Nucleus accumbens (tissue), 56 donors: ENCODE measurements at regions not wholly inside any gene's neighbourhood (a gene's known extent, or its start where the extent isn't known, plus 50 kb on each side); places are given as distances from the start of the nearest gene placed in this dataset.
"Not testable (repeated sequence)": the region's sequence is repeated elsewhere in the genome, so short reads cannot be mapped to it uniquely, and the experiment has no call there.

Source experiments
- DNase-seq, 56 donors: peaks; one replicate each; lab custom pipeline; 2025; lab: John Stamatoyannopoulos, UW

DNA sequence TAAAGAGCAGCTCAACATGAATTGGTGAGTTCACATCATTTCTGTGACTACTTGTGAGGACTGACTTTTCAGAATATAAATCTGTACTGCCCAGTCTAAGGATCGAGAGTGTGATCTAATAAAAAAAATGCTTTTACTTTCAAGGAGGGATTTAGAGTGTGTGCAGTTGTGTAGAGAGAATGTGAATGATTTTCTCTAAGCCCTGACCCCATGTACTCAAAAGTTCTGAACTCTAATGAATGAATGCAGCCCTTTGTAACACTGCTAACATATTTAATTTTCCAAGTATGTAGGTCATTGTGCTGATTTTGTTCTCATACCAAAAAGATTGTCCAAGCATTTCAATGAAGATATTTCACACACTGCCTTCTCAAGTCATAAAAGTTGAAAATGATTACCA, 92.5 kb upstream of the STOX2 start:
- DNase-seq, result no peak

GRCh38 chr4:183814461-183814860, 90.6 kb upstream of the STOX2 start:
- DNase-seq, result no peak

DNA sequence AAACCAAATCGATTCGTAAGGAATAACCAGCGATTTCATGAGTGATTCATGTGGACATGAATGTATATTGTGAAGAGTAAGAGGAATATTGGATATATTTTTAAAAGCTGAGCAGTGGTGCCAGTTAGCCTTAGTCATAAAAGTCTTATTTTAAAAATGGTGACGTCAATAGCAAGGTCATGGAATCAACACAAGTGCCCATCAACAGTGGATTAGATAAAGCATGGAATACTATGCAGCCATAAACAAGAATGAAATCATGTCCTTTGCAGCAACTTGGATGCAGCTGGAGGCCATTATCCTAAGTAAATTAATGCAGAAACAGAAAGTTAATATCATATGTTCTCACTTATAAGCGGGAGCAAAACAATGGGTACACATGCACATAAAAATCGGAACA, 89.0 kb upstream of the STOX2 start:
- no peak for DNase-seq

DNA sequence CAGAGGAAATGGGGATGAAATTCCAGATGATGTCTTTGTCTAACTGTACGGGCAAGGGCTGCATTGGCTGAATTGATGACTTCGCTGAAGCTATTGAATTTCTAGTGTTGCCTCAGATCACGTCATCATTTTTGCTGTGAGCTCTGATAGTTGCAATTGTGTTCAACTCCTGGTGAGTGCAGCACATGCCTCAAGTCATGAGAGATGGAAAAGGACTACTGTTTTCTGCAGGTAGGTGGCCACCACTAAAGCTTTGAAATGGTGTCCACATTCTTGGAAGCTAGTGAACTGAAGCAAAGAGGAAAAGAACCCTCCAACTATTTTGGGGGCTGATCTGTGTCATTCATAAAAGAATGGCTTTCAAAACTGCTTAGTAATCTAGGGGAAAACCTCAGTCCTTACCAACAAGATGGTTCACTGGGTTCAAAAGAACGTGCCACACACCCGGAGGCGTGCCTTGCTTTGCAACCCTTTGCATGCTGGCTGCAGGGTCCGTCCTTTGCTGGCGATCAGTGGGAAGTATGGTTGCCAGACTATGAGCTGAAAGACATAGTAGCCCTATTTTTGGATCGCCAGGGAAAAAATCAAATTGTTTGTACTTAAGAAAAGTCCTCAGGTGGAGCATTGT, 88.1 kb upstream of the STOX2 start:
- DNase-seq, result no peak

- not testable (repeated sequence) for DNase-seq
Observed at GRCh38 chr4:183818591-183818990, 86.5 kb upstream of the STOX2 start.

- DNase-seq, result no peak
Observed at GRCh38 chr4:183821076-183821853, 83.8 kb upstream of the STOX2 start.

GRCh38 chr4:183823434-183823833, 81.7 kb upstream of the STOX2 start:
- no peak for DNase-seq

- DNase-seq, result no peak
Observed at GRCh38 chr4:183825346-183825745, 79.8 kb upstream of the STOX2 start.

DNA sequence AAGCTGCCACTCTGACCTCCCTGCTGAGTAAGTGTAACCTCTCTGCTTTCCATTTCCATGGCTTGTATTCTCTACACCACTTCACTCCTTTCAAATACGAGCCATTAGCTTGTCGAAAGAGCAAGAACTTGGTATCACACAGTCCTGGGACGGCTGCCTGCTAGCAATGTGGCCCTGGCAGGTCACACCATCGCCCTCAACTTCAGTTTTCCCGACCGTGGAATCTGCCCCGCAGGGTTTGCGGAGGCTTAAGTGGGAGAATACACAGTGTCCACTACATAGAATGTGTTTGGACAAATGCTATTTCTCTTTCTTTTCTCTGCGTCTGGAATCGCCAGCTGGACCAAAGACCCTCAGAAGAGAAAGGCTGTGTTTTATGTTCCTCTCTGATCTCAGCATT, 78.6 kb upstream of the STOX2 start:
- DNase-seq, result no peak

DNA sequence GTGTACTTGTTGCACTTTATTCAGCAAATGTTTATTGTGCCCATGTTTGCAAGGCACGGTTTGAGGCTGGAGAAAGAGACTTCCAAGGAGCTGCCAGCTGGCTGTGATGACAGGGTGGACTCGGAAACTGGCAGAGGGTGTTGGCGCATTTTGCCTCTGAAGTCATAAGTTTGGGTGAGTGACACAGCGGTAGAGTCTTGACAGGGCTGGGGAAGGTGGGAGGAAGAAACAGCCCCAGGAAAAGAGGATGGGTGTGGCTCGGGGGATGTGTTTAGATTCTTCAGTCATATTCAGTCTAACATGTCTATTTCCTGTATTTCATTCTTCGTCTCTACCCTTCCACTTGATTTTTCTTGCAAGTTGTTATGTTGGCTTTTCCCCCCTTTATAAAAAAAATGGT, 77.0 kb upstream of the STOX2 start:
- peak in 19 of 56 donors; percentile 5 to 43 (median 19) for DNase-seq

DNA sequence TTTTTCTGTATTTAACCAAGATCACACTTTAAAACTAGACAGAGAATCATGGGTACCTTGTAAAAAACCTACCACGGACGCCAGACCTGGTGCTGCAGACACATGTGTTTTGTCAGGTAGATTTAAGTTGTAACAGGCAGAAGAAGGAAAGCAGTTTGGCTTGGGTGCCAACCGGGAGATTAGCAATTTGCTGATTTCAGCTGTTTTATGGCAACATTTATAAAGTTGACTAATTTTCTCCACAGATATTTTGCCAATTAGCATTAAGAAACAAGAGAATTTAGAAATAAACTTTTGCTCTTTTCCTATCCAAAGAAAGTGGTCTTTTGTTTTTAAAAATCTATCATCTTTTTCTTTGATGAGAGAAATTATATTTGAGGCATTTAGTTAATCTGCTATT, 76.3 kb upstream of the STOX2 start:
- DNase-seq, result no peak

DNA sequence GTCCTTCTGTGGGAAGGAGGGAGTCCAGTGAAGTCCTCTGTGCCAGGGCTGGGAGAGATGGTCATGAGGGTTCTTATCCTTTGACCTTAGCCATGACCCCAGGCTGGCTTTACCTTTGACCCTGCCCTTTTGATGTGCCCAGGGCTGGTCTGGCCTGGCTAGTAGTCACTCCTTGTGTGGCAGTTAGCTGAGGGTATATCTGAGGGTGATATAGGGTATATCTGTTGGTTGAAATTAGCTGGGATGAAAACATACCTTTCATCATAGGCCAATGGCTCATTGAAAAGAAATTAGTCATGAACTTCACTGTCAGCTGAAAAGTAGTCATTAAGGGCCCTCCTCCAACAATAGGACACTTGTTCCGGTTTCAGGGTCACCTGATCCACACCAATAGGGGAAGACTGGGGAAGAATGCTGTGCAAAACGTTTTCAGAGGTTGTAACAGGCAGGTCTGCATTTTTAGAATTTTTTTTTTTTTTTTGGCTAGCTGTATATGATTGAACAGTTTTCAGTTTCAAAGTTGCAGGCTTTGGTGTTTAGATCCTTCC, 74.6 kb upstream of the STOX2 start:
- no peak for DNase-seq

GRCh38 chr4:183831026-183831446, 74.1 kb upstream of the STOX2 start:
- no peak for DNase-seq

DNA sequence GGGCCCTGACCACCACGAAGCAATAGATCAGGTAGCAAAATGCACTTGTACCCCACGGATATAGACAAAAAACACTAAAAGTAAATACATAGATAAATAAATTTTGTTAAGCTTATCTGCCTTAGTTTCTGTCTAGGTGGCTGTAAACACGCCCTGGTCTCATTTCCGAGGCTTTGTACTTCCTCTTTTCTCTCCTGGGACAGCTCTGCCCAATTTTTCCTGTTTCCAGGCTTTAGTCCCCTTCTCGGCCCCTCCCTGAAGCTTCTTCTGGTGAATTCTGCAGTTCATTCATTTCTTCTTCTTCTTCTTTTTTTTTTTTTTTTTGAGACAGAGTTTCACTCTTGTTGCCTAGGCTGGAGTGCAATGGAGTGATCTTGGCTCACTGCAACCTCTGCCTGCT, 73.4 kb upstream of the STOX2 start:
- no peak for DNase-seq

- no peak for DNase-seq
Observed at GRCh38 chr4:183832776-183833450, 72.2 kb upstream of the STOX2 start.

- DNase-seq, result peak in 18 of 56 donors; percentile 3 to 42 (median 18)
Observed at GRCh38 chr4:183834252-183834651, 70.9 kb upstream of the STOX2 start.

DNA sequence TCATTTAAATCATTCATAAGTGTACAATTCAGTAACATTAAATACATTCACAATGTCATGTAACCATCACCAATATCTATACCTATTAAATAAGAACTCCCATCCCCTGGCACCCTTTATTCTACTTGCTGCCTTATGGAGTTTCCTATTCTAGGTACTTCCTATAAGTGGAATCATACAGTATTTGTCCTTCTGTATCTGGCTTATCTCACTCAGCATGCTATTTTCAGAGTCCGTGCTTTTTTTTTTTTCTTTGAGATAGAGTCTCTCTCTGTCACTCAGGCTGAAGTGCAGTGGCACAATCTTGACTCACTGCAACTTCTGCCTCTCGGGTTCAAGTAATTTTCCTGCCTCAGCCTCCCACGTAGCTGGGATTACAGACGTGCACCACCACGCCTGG, 67.9 kb upstream of the STOX2 start:
- DNase-seq, result no peak

DNA sequence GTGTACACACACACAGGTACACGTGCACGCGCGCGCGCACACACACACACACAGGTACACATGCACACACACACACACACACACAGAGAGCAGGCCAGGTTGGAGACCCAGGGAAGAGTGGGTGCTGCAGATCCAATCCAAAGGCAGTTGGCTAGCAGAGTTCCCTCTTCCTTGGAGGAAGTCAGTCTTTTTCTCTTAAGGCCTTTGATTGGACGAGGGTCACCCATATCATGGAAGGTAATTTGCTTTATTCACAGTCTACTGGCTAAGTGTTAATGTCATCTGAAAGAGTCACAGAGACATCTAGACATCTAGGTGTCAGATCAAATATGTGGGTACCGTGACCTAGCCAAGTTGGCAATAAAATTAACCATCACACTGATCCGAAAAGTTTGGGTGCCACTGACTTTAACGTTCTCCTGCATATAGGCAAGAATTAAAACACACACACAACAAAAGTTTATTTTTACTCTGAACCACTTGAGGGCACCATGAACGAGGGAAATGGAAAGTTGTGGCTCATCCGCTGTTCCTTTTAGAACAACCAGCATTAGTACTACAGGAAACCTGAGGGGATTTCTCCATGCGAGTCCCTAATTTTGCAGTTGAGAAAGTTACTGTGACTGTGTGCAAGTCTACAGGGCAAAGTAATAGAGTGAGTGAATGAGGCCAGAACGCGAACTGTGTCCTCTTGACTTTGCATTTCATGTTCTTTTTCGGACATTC, 66.0 kb upstream of the STOX2 start:
- peak in 2 of 56 donors; percentile 19 to 27 for DNase-seq

DNA sequence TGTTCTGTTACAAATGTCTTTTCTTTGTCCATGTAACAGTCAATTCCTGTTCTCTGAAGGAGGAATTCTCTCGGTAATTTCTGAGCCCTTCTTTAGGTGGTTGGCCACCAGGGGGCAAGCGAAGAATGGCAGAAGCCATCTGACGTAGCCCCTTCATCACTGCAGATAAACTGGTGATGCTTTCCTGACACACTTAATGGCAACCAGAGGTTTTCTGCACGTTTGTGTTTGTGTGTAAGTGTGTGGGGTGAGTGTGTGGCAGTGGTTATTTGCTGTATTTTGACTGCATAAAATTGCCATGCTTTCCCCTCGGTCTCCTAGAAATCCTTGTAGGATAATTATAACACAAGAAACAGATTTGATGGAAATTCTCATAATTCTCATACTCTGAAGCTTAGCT, 64.8 kb upstream of the STOX2 start:
- peak in 51 of 56 donors; percentile 13 to 91 (median 68) for DNase-seq

- no peak for DNase-seq
Observed at GRCh38 chr4:183841001-183841400, 64.1 kb upstream of the STOX2 start.

DNA sequence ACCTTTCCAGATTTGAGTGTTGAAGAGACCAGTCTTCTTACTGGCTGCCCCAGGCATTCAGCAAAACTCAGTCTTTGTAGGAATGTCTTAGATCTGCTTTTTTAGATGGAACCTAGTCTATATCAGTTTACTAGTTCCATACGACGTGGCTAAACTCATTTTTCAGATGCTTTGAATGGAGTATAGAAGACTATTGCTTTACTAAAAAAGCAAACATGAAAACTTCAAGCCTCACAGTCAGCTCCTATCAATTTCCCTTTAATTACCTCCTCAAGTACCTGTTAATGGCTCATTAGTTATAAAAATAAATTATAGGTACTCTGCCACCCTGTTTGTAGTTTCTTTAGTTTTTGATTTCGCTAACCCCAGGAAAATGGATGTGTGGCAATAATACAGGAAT, 63.0 kb upstream of the STOX2 start:
- DNase-seq, result no peak
